NCI-H2196 (cell line): ENCODE measurements at regions not wholly inside any gene's neighbourhood (a gene's known extent, or its start where the extent isn't known, plus 50 kb on each side); places are given as distances from the start of the nearest gene placed in this dataset.
A peak's percentile ranks its signal among the peaks of the same experiment; 100 is the strongest.
"Not testable (repeated sequence)": the region's sequence is repeated elsewhere in the genome, so short reads cannot be mapped to it uniquely, and the experiment has no call there.

Experiments
- DNase-seq: peaks from one replicate; lab custom pipeline; 2025; ENCODE audit not compliant: unreplicated experiment; lab: John Stamatoyannopoulos, UW

DNA sequence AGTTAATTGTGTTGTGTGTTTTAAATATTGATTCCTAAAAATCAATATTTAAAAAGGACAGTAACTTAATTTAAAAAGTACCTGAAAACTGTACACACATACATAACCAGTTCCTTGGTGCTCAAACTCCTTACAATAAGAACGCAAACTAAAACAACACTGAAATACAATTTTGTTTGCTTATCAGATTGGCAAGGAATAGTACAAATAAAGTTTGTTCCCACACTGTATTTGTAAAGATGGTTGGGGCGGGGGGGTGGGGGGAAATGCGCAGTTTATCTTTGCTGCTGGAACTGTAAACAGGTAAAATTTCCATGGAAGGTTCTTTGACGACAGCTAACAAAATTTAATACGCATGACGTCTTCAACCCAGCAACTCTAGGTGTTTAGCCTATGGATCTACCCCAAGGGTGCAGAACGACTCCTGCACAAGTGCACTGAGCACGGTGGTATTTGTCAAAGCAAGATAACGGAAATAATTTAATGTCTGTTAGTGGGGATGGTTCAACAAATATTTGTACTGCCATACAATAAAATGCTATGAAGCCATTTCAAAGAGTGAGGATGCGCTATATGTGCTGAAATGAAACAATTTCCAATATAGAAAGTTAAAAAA, 96.5 kb downstream of the ING1 start:
- no peak for DNase-seq

DNA sequence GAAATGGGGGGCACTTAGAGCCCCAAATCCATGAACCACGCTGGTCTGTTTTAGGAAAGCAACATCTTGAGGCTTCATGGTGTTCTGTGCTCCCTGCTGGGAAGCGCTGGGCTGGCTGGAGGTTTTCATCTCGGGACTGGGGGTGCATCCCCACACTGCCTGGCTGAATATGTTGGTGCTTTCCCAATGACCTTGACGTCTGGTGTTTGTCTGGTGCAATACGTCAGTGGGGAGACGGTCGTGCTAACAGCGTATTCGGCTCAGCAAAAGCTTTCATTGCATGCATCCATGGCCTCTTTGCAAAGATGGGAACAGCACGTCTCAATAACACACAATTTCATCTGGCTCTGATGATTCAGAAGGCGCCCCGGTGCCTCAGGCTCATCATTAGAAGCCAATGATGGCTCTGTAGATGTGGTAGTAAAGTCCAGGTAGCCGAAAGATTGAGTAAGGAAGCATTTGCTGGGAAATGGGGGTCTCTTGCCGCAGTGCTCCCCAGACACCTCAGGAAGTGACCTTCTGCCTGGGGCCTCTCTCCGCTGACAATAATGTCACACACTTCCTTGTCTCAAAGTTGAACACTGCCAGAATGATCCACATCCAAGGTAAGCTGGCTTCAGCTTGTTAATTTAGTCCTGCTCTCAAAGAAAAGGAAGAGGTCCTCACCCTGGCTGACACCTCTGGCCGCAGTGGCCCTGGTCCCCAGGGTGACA, 97.7 kb downstream of the ING1 start:
- no peak for DNase-seq

DNA sequence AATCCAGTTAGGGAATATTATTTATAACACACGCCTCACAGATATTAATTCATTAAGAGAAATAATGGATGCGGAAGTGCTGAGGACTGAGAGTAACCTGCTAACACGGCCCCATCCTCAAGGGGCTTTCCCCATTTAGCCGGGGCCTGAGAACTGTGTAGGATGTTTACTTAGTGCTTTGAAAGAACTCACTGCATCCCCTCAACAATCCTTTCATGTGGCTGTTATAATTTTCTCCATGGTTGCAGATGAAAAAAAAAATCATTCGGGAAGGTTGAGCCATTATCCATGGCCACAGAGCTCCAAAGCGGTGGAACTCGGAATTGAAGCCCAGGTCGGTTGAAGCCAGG, 98.2 kb downstream of the ING1 start:
- DNase-seq: no peak

GRCh38 chr13:110812121-110812868, 98.8 kb downstream of the ING1 start:
- no peak for DNase-seq

DNA sequence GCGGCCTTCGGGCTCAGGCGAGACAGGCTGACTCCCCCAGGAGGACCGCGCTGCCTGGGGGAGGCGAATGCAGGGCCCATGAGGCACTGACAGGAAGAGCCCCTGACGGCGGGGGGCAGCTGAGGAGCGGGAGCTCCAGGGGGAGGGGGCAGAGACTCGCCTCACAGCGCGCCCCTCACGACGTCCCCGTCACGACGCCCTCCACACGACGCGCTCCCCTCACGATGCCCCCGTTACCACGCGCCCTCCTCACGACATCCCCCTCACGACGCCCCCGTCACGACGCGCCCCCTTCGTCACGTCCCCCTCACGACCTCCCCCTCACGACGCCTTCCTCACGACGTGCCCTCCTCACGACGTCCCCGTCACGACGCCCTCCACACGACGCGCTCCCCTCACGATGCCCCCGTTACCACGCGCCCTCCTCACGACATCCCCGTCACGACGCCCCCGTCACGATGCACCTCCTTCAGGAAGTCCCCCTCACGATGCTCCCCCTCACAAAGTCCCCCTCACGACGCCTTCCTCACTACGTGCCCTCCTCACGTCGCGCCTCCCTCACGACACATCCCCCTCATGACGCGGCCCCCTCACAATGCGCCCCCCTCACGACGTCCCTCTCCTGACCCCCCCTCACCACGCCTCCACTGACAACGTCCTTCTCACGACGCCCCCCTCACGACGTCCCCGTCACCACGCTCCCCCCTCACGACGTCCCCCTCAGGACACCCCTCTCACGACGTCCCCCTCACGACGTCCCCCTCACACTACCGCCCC, 99.6 kb downstream of the ING1 start:
- DNase-seq: no peak

DNA sequence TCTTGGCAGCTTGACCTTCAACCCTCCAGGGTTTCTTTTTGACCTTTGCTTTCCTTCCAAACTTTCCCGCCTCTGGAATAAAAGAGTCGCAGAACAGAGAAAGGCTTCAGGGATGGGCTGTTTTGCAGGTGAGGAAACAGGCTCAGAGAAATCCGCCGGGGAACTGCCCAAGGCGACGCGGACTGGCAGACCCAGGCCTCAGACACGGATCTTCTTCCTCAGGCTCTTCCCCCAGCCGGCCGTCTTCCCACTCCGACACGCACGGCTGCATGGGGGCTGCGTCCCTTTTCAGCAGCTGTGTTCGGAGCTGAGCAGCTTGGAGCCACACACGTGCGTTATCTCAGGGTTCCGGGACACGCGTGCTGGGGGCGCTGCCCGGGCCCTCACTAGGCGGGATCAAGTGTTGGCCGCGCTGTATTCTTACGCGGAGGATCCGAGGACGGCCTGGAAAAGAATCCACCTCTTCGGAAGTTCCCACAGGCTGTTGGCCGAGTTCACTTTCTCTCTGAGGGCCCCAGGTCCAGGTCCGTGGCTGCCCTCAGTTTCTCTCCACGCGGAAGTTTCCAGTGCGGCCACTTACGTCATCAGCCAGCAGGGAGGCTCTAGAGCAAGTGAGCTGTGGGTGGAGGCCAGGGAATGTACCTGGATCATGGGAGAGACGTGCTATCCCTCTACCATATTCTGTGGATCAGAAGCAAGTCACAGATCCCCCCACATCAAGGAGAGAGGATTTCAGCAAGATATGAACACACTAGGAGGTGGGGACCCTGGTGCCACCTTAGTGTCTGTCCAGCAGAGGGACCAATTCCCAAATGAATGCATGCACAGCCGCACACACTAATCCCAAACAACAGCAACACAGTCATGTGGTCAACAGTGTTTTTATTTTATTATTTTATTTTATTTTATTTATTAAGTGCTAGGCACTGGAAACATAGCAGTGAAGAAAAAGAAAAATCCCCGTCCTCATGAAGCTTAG, 100.4 kb downstream of the ING1 start:
- DNase-seq: no peak

DNA sequence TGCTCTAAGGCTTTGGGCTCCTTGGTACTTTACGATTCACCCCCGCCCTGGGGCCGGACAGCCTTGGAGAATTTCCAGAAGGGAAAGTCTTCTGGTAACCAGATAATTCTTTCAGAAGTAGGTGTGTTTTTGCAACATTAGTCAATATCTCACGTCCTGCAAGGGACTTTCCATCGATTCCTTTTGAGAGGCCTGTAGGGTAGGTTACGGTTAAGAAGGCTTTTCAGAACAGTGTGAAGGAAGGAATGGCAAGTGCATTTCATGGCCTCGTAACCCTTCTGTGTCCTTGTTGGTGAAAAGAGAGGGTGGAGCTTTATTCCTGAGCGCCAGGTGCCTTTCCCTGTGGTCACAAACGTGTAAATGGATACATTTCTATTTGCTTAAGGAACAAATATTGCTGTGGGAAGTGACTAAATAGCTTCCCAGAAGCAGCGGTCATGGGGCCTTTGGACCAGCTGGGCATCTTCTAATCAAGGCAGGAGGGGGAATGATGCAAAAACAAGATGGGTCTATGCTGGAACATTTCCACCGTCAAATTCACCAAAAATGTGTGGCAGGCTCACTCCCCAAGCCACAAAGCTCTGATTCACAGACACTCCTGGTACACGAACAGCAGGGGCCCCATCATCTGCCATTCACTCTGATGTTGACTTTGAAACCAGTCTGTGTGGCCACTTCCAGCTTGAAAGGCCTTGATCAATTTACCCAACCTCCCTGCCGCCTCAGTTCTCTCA, 99.2 kb downstream of the ANKRD10 start:
- peak; percentile 64 for DNase-seq

- DNase-seq: no peak
Observed at GRCh38 chr13:110816500-110816899, 98.4 kb downstream of the ANKRD10 start.

GRCh38 chr13:110817143-110817542, 97.7 kb downstream of the ANKRD10 start:
- no peak for DNase-seq

DNA sequence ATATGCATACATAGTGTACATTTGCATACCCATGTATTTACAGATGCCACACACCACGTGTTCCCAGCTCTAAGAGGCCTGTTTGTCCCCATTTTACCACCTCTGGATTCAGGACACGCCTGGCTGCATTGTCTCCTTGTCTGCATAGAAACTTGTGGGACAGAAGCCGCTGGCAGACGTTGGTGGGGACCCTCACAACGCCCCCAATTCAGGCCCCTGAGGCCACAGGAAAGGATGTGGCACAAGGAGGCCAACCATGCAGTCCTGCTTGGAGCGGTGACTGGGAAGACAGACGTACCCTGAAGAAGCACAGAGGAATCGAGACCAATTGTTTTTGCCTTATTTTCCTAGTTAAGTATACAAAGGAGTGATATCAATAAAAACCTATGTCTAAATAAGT, 96.1 kb downstream of the ANKRD10 start:
- no peak for DNase-seq

DNA sequence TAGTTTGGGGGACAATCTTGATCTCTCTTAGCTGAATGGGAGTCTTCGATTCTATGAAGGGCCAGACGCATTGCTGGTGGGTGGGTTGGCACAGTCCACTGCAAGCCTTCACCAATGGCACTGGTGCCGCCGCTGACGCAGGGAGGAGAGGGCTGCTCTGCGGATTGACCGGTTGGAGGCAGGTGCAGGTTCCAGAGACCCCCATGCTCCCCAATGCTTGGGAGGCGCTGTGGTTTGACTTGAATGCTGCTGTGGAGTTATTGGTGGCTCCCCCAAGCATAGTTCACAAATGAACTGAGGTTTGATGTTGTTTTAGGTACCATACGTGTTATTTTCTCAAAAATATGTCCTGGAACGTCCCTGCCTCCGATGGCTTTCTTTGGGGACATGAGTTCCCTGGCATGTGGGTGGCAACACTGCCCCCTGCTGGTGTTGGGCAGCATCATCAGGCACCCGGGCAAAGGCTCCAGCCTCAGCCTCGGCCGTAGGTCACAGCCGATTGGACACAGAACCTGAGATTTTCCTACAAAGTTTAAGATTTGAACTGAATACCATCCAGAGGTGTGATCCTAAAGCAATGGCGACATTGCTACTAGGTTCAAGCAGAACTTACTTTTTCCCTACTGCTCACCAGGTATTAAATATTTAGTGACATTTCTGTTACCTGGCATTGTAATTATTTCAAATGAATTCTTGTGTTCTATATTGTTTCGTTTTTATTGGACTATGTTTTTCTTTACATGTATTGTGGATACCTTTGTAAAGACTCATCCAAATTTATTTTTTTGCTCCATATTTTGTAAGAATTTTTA, 95.5 kb downstream of the ANKRD10 start:
- DNase-seq: peak; percentile 56

- peak; percentile 50 for DNase-seq
Observed at GRCh38 chr13:110820322-110820721, 94.5 kb downstream of the ANKRD10 start.

- DNase-seq: not testable (repeated sequence)
Observed at GRCh38 chr13:110821837-110822668, 92.8 kb downstream of the ANKRD10 start.

DNA sequence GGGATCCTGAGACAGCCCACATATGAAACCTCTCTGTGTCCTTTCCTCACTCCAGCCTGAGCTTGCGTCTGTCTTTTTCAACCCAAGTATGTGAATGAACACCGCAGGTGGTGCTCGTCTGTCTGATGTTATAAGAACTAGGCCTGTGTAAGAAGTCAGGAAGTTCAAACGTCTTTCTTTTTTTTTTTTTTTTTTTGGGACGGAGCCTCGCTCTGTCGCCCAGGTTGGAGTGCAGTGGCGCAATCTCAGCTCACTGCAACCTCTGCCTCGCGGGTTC, 92.3 kb downstream of the ANKRD10 start:
- DNase-seq: no peak

DNA sequence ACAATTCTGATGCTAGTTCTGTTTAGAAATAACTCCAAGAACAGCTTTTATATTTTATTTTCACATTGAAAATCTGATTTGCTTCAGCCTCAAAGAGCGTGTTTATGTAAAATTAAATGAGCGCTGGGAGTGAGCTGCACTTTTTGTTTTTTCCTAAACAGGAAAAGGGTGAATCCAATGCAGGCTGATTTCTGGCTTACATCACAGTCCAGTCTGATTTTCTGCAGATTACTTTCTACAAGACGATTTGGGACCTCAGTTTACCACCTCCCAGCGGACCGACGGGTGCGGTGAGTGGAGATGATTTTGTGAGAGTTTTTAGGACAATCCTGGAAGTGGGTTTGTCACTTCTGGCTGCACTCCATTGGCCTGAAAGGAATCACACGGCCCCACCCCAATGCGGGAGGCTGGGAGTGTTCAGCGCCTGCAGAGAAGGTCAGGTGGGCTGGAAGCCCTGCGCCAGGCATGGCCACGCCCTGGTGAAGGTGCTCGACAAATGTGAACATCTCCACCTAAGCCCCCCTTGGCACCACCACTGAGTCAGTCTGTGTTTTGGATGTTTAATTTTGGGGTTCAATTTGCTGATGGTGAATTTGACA, 90.1 kb downstream of the ANKRD10 start:
- DNase-seq: no peak

DNA sequence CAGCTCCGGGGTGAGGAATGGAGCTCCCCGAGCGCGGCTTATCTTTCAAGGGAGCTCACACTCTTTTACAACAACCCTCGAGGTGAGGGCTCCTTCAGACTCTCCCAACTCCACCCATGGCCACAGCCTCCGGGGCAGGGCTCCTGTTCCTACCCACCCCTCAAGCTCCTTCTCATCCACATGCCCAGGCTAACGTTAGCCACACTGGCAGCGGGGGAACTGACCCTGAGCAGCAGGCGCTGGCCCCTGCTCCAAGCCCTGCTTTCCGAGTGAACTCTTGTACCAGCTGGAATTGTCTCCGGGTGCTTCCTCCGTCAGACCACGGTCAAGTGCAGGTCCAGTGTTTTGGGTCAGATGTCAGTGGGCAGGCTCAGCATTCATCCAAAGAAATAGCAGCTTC, 89.4 kb downstream of the ANKRD10 start:
- DNase-seq: no peak

GRCh38 chr13:110826101-110826500, 88.8 kb downstream of the ANKRD10 start:
- DNase-seq: no peak
